Hematopoietic multipotent progenitor cell treated with erythropoietin and hydrocortisone succinate and interleukin-3 and kit ligand, for 6 days (in vitro differentiated cells): ENCODE measurements at regions not wholly inside any gene's neighbourhood (a gene's known extent, or its start where the extent isn't known, plus 50 kb on each side); places are given as distances from the start of the nearest gene placed in this dataset.

Experiments used
- DNase-seq: peaks from one replicate; pipeline ENCODE4 v3.0.0-alpha.2; 2015

DNA sequence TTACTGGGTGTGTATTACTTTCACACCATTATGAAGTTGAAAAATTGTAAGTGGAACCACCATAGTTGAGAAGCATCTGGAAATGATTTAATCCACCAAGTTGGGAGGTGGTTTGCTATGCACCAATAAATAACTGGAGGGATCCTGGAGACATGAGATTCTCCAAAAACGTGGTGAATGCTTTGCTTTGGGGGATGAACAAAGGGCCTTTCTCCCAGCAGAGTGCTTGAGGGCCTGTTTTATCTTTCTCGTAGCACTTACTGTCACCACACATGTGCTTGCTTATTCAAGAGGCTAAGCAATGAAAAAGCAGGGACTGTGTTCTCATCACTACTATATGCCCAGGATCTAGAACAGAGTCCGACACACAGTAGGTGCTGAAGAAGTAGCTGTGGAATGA is 371.1 kb downstream of the DHX35 start:
- DNase-seq = no peak

- DNase-seq = no peak
Measured at GRCh38 chr20:39328347-39328746, 366.2 kb downstream of the DHX35 start.

GRCh38 chr20:39326050-39326449 is 363.9 kb downstream of the DHX35 start:
- no peak for DNase-seq

DNA sequence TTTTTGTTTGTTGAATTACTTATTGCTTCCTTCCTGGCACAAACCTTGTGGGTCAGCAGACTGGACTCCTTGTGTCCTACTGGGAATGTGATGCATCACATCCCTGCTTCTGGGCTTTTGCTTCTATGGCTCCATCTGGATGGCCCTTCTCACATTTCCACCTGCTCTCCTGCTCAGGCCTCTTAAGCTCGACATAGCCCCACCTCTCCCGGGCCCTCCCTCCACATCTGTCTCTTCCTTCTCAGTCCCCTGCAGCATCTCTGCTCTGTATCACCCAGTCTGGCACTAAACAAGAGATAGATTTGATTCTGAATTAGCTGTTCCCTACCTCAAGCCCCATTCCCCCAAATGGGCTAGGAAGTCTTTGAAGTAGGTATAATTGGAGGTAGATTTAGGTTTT is 356.8 kb downstream of the DHX35 start:
- DNase-seq = no peak

DNA sequence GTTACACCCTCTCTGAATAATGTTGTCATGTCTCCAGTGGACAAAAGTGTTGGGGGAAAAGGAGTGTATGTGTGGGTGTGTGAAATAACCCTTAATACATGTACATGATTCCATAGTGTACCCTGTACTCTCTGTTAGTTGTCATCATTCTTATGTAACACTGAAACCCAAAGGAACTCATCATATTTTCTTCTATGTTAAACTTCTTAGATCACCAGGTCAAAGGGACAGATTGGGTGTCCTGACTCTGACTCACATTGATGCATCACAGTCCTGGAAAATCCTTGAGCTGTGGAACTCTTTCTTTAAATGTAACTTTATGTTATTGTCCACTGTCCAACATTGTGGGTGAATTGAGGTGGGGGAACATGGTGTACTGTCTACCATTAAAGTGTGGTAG is 350.5 kb downstream of the DHX35 start:
- DNase-seq = no peak

- no peak for DNase-seq
Measured at GRCh38 chr20:39311851-39312506, 349.8 kb downstream of the DHX35 start.

DNA sequence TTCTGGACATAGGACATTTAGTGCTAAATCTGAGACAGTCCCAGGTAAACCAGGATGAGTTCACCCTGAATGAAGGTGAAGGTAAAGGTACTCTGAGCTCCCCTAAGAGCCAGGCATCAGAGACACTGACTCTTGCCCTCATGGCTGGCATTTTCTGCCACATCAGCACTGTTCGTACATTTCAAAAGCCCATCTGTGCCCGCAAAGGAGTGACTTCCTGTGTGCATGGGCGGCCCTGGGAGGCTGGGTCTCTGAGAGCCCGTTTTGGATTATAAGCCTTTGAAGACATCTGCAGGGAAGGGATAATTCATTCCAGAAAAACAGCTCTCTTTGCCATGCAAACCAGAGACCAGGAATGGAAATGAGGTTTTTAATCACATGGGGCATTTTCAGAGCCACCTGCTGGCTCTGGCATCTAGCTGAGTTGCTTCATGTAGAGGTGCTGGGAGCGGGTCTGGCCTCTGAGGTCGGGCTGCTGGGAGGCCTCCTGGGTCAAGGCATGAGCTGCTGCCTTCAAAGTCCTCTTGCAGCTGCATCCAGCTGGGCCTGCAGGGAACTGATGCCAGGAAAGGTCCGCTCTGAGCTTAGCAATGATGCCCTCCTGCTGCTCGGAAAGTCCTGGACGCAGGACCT is 348.3 kb downstream of the DHX35 start:
- no peak for DNase-seq

DNA sequence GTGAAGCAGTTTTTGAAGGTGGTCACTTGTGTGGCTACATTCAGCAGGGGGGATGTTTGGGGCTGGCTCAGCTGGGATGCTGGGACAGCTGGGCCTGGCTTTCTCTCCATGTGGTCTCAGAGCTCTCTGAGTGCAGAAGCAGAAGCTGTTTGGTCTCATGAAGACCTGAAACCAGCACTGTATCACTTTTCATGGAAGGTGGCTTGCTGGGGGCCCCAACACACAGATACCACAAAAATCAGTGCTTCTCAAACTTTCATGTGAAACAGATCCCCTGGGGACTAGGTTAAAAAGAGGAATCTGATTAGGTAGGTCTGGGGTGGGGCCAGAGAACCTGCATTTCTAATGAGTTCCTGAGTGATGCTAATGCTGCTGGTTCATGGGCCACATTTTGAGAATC is 347.3 kb downstream of the DHX35 start:
- DNase-seq = no peak

GRCh38 chr20:39302312-39302711 is 340.2 kb downstream of the DHX35 start:
- DNase-seq = no peak

DNA sequence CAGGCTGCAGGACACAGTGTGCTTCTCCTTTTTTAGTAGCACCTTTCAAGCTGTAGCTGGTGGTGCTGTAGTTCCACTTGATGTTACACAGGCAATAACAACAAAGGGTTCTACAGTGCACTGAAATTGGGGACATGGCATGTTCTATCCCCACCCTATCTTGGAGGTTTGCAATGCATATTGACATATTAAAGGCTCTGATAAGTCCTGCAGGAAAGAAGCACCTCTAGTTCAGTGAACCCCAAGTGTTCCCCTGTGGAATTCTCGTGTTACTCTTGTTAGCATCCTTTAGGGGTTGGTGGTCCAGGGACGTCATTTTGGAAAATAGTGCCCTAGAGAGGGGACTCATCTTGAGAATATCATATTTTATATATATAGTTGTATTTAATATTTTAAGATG is 337.6 kb downstream of the DHX35 start:
- DNase-seq = no peak

GRCh38 chr20:39298571-39299506 is 336.7 kb downstream of the DHX35 start:
- DNase-seq = no peak

DNA sequence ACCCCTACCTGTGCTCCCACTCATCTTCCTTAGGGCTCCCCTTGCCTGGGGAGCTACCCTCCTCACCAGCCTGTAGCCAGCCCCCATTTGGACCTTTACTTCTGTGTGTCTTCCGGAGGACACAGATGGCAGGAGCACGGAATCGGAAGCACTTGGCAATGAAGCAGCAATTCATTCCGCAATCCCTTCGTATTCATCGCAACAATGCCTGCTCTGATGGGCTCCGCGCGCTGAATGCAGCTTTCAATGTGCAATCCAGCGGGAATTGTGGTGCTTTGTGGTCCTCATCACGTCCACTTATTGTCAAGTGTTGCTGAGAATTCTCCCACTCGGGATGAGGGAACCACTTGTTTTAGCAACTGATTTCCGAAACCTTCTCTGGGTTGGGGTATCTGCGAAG is 336.0 kb downstream of the DHX35 start:
- DNase-seq = no peak

- DNase-seq = no peak
Measured at GRCh38 chr20:39295301-39295700, 333.2 kb downstream of the DHX35 start.

DNA sequence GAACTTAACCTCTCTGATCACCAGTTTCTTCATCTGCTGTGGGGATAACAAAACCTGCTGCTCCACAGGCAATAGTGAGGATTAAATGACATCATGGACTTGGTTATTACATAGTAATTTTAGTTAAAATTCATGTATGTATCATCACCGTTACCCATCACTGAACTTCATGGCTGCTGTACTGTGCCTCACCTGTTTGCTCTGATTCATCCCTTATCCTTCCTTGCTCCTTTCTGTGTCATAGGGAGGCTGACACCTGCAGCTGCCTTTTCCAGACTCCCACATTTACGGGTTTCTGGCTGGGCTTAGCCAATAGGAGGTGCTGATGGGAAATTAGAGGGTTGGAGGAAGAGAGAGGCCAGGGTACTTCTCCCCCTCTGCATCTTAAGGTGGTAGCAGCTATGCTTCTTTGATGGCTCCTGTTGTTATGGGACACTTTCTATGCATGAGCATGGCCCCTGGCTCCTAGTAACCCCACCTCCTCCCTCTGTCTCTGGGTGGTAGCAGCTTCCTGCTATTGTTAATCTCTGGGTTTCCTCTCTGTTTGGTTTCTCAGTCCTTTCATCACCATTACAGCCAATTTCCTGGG is 332.1 kb downstream of the DHX35 start:
- no peak for DNase-seq

GRCh38 chr20:39292193-39292736 is 330.1 kb downstream of the DHX35 start:
- no peak for DNase-seq

DNA sequence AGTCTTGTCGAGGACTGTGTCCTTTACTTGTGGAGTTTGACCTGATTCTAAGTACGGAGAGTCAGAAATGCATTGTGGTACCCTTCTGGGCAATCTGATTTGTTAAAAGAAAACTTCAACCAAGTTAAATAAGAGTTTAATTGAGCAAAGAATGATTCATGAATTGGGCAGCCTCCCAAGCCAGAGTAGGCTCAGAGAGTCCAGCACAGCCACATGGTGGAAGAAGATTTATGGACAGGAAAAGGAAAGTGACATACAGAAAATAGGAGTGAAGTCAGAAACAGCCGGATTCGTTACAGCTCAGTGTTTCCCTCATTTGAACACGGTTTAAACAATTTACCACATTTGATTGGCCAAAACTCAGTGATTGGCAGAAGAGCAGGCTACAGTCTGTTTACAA is 329.2 kb downstream of the DHX35 start:
- no peak for DNase-seq

DNA sequence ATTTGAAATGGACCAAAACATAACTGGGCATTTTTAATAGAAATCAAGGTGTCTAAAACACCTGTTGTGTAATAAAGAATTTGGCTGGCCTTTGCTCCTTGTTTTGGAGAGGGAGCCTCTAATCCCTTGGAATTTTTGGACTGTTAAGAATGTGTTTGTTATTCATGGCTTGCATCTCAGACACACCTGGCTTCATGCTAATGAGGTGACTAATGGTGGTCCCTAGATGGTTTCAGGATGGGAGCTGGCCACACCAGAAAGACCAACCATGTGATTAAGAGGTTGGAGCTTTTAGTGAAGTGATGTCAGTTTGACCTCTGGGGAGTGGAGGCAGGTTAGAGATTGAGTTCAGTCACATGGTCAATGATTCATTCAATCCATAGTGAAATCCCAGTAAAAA is 328.4 kb downstream of the DHX35 start:
- DNase-seq = no peak

GRCh38 chr20:39289831-39290230 is 327.7 kb downstream of the DHX35 start:
- DNase-seq = no peak

DNA sequence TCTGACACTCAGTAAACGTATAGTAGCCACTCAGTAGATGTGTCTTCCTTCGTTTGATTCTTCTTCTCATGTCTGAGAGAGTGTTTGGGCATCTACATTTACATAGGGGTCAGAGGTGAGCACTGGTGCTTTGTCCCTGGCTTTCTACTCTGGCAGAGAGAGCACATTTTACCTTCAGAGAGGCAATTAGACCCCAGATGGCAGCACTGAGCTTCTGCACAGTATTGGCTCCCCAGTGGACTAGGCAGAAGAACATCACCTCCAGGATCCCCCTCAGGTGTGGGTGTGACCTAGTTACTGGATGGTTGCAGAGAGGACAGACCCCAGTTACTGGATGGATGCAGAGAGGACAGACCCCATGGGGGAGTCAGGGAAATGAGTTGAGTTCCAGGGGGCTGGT is 327.2 kb downstream of the DHX35 start:
- peak; percentile 9 for DNase-seq

GRCh38 chr20:39283464-39283863 is 321.3 kb downstream of the DHX35 start:
- no peak for DNase-seq

DNA sequence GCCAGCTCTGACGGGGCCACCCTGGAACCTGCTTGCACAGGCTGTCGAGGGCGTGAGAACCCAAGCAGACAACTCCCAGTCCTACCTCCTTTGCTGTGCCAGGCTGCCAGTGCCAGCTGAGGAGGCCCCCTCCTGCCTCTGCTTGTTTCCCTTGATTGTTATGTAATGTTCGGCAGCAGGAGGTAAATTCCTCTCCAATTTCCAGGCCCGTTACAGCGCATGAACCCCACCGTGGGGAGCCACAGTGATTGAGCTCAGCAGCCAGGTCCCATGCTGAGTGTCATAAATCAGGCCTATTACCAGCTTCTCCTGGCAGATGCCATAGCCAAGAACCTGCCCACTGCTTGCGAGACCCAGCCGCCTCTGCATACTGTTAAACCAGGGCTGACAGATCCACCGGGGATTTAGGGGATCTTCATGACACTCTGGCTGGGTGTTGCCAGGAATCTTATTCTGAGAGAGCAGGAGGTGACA is 320.5 kb downstream of the DHX35 start:
- DNase-seq = no peak

DNA sequence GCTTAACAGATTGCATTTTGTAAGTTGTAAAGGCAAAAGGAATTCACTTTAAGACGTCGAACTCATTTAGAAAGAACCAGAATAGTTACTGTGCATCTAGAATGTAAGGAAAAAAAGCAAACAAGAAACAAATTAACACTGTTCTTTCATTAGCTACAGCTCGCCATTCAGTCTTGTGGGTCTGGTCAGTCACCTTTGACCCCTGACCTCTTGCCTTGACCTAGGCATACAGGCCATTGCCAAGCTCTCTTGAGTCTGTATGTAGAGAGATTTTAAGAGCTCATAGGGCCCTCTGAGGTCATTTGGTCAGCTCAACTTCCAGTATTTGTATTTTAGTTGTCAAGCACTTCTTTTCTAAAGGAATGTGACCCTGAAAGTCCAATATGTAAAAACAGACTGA is 318.7 kb downstream of the DHX35 start:
- DNase-seq = no peak

DNA sequence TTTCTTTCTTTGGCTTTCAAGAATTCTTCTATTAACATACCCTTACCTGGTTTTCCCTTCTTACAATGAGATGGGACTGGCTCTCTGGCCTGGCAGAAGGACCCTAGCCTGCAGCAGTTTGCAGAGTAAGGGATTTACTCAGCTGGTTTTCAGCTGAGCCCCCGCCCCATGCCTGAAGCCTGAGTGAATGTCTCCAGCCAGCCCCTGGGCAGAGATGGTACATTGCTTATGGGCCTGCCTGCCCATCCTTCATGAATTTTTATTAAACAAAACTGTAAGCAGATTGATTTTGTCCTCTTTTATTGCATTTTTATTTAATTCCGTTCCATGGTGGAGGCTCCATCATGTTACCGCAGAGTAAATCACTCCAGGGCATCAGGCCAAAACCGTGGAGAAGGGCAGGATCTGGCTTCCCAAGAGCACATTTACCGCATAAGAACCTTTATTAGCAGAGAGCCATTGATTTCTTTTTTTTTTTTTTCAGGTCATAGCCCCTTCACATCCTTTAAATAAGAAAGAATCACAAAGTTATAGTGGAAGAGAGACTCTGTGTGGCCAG is 316.2 kb downstream of the DHX35 start:
- DNase-seq = no peak
